ENCODE measurements at regions not wholly inside any gene's neighbourhood (a gene's known extent, or its start where the extent isn't known, plus 50 kb on each side); places are given as distances from the start of the nearest gene placed in this dataset.

GRCh38 chr2:173705656-173706055 lies 259.5 kb downstream of the SP3 start:
- TF ChIP-seq YY1 (IDR thresholded peaks at IDR 0.05; ENCODE audit: insufficient read depth, insufficient read length) (no peak), SUZ12 (IDR thresholded peaks at IDR 0.05; ENCODE audit: extremely low read depth, insufficient read depth, insufficient read length) (no peak), ZNF274 (IDR thresholded peaks at IDR 0.05; ENCODE audit: low read depth, low read length) (no peak)
